GM12891 (cell line): ENCODE measurements at regions not wholly inside any gene's neighbourhood (a gene's known extent, or its start where the extent isn't known, plus 50 kb on each side); places are given as distances from the start of the nearest gene placed in this dataset.

Experiments used
- DNase-seq: peaks from one replicate; pipeline ENCODE4 v3.0.0; 2011; ENCODE audit warnings: low spot score; ENCODE audit not compliant: insufficient read length
- FAIRE-seq: peaks from 2 replicates; lab custom pipeline; 2011; peaks lifted over from hg19 to GRCh38; lab: Jason Lieb, UNC
- PAX5 ChIP-seq: IDR thresholded peaks from 2 replicates; pipeline ENCODE4 v1.6.1; 2011; ENCODE audit warnings: low read length, moderate library complexity, mild to moderate bottlenecking; ENCODE audit not compliant: insufficient read depth, severe bottlenecking
- POLR2A ChIP-seq: IDR thresholded peaks from 2 replicates; pipeline ENCODE4 v1.6.1; 2011; ENCODE audit warnings: low read depth, low read length, control low read depth
- POLR2AphosphoS5 ChIP-seq: IDR thresholded peaks from 2 replicates; pipeline ENCODE4 v1.6.1; 2011; ENCODE audit warnings: low read depth, low read length, control low read depth
- POU2F2 ChIP-seq: IDR thresholded peaks from 2 replicates; pipeline ENCODE4 v1.6.1; 2011; ENCODE audit warnings: low read depth, mild to moderate bottlenecking, control low read depth, low read length, moderate library complexity
- SPI1 ChIP-seq: IDR thresholded peaks from 2 replicates; pipeline ENCODE4 v1.6.1; 2011; ENCODE audit warnings: low read depth, low read length, control low read depth
- TAF1 ChIP-seq: IDR thresholded peaks from 2 replicates; pipeline ENCODE4 v1.6.1; 2011; ENCODE audit warnings: low read depth, low read length, control low read depth

GRCh38 chr6:15801912-15802311 is 139.1 kb upstream of the DTNBP1 start:
- TF ChIP-seq PAX5 (no peak), SPI1 (no peak), POLR2AphosphoS5 (no peak), POU2F2 (no peak), POLR2A (no peak)
- FAIRE-seq, result no peak
- no peak for DNase-seq

DNA sequence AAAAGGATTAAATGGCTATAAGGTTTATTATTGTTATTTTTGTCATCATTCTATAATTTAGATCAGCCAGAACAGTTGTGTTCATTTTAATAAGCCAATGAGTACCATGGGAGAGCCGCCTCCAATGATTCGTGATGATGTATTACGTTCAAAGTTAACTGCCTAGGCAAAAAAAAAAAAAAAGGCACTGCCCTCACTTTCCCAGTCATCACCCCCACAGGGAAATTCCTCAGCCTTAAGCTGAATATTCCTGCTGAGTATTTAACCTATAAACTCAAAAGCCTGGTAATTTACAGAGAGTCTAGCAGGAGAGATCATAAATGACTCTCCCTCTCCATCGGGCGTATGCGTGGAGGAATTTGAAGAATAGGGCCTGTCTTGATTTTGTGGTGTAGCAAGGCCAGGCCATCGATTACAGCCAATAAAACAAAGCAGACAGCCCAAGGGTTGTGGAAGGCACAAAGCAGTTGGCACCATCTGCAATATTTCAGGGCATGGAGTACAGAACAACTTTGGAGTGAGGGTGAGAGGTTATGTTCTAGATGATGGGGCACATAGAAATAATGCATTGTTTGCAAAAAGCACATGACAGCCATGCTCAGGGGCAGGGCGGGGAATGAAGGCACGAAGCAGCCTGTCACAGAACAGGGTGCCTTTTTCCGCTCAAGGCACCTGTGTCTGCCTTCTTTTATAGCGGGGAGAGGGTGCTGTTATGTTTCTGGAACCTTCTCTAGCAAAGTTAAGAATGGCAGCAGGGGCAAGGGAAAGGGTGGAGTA is 138.2 kb upstream of the DTNBP1 start:
- DNase-seq (no peak), FAIRE-seq (no peak)
- TF ChIP-seq POLR2AphosphoS5, result no peak
- TF ChIP-seq PAX5, result no peak
- TF ChIP-seq SPI1, result no peak
- TF ChIP-seq TAF1, result no peak
- TF ChIP-seq POU2F2, result no peak
- TF ChIP-seq POLR2A, result no peak

DNA sequence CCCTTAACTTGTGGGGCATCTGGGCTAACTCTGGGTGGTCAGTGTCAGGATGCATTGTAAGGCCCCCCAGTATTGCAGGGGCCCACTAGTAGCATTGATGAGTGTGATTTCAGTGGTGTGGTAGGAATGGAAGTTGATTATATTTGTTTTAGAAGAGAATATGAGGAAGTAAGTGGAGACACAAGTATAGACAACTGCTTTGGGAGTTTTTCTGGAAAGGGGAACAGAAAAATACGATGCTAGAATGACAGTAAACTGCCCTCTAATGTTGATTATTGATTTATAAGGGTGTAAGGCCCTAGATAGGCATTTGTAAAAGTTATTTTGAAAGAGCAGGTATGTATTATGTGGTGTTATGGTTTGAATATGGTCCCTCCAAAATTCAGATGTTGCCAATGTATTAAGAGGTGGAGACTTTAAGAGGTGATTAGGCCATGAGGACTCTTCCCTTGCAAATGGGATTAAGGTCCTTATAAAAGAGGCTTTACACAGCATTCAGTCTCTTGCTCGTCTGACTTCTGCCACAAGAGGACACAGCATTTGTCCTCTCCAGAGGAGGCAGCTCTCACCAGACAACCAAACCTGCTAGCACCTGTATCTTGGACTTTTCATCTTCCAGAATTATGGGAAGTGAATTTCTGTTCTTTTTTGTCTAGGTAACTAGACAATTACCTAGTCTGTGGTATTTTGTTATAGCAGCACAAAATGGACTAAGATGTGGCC is 135.9 kb upstream of the DTNBP1 start:
- TF ChIP-seq PAX5 (no peak), POU2F2 (no peak), POLR2A (no peak), SPI1 (no peak), TAF1 (no peak), POLR2AphosphoS5 (no peak)
- FAIRE-seq (no peak), DNase-seq (no peak)

GRCh38 chr6:15796844-15797243 is 134.0 kb upstream of the DTNBP1 start:
- TF ChIP-seq POU2F2 (no peak), PAX5 (no peak), SPI1 (no peak), POLR2A (no peak), TAF1 (no peak), POLR2AphosphoS5 (no peak)
- DNase-seq (no peak), FAIRE-seq (no peak)

DNA sequence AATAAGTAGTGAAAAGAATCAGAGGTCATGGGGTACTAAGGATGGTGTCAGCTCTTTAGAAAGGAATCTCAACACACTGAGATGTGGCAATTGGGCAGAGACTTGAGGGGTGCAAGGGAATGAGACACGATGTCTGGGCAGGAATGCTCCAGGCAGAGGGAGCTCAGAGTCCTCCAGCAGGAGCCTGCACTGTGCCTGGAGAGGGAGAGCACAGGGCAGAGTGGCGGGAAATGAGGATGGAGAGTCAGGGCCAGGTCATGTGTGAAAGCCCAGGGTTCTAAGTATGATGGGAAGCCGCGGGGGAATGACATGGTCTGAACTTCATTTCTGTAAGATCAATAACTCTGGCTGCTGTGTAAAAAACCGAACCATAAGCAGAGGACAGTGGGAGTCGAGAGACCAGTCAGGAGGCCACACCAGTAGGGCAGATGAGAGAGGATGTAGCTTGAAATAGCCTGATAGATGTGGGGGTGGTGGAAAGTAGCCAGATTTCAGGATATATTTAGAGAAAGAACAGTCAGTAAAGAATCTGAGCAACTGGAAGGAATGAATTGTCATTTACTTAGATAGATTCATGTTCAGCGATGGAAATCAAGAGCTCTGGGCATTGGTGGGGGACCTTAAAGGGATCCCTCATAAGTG is 133.4 kb upstream of the DTNBP1 start:
- DNase-seq, result no peak
- FAIRE-seq, result no peak
- no peak for TF ChIP-seq PAX5
- no peak for TF ChIP-seq POLR2AphosphoS5
- TF ChIP-seq POU2F2, result no peak
- TF ChIP-seq SPI1, result no peak
- TF ChIP-seq TAF1, result no peak
- no peak for TF ChIP-seq POLR2A

- TF ChIP-seq SPI1 (no peak), PAX5 (no peak), POLR2A (no peak), POU2F2 (no peak), TAF1 (no peak), POLR2AphosphoS5 (no peak)
- FAIRE-seq, result no peak
- no peak for DNase-seq
Measured at GRCh38 chr6:15793826-15794225, 131.0 kb upstream of the DTNBP1 start.

- DNase-seq (no peak), FAIRE-seq (no peak)
- no peak for TF ChIP-seq PAX5
- no peak for TF ChIP-seq POLR2A
- TF ChIP-seq SPI1, result no peak
- TF ChIP-seq TAF1, result no peak
- no peak for TF ChIP-seq POLR2AphosphoS5
- TF ChIP-seq POU2F2, result no peak
Measured at GRCh38 chr6:15793288-15793687, 130.5 kb upstream of the DTNBP1 start.

- FAIRE-seq, result no peak
- TF ChIP-seq POLR2A, result no peak
- DNase-seq, result no peak
Measured at GRCh38 chr6:15792842-15793241, 130.0 kb upstream of the DTNBP1 start.

- FAIRE-seq (no peak), DNase-seq (no peak)
- TF ChIP-seq POLR2A (no peak), POLR2AphosphoS5 (no peak), PAX5 (no peak), POU2F2 (no peak), SPI1 (no peak), TAF1 (no peak)
Measured at GRCh38 chr6:15791448-15792181, 128.8 kb upstream of the DTNBP1 start.
